GM19239 (cell line): ENCODE measurements at regions not wholly inside any gene's neighbourhood (a gene's known extent, or its start where the extent isn't known, plus 50 kb on each side); places are given as distances from the start of the nearest gene placed in this dataset.
"Not testable (repeated sequence)": the region's sequence is repeated elsewhere in the genome, so short reads cannot be mapped to it uniquely, and the experiment has no call there.

Experiments used
- DNase-seq: peaks from one replicate; pipeline ENCODE4 v3.0.0; 2011; ENCODE audit warnings: low spot score; ENCODE audit not compliant: insufficient read length
- FAIRE-seq: peaks from 2 replicates; lab custom pipeline; 2011; peaks lifted over from hg19 to GRCh38; lab: Jason Lieb, UNC

DNA sequence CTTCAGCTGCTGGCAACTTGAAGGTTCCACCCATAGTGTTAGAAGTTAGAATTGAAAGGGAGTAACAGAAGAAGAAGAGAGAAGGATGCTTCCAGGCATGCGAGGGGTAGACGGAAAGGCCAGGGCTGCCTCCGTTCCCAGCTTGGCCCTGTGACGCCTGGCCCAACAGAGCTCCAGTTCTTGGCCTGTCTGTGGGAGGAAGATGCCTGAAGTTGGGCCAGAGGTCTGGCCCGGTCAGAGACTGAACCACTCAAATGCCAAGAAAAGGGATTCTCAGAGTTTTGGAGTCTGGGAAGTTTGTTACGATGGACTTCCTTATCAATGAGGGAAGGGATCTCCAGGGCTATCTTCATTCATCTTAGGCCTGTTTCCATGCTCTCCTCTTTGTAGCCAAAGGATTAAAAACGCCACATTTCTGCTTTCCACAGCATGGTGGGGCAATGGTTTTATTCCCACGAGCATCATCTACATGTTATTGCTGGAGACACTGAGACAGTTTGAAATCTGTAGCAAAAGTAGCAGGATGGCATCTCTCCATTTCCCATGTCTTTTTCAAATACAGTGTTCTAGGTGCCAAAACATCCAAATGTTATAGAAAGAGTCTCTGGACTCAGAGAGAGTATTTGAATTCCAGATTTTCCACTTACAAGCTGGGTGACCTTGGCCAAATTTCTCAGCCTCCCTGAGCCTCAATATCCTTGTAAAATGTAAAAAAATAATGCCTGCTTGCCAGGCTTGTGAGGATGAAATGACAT, 65.4 kb upstream of the ANKRD55 start:
- DNase-seq (no peak), FAIRE-seq (no peak)

DNA sequence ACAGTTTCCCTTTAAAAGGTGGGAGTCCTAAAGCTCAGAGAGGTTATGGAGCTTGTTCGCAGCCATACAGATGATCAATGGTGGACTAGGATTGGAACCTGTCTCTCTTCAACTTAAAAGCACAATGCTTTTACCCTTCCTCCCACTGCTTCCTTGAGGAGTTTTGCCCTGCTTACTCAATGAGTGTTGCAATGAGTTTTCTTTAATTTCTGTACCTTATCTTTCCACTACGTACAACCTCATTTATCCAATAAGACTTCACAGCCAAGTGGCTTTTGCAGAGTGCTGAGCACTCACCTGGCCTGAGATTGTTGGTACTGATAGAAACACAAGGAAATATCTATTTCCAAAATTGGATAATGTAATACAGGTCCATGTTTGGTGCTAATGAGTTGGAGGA, 64.7 kb upstream of the ANKRD55 start:
- DNase-seq (no peak), FAIRE-seq (no peak)

DNA sequence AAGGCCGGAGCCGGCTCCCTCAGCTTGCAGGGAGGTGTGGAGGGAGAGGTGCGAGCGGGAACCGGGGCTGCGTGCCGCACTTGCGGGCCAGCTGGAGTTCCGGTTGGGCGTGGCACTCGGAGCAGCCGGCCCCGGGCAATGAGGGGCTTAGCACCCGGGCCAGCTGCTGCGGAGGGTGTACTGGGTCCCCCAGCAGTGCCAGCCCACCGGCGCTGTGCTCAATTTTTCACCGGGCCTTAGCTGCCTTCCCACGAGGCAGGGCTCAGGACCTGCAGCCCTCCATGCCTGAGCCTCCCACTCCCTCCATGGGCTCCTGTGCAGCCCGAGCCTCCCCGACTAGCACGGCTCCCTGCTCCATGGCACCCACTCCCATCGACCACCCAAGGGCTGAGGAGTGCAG, 62.2 kb upstream of the ANKRD55 start:
- DNase-seq, FAIRE-seq: not testable (repeated sequence)

DNA sequence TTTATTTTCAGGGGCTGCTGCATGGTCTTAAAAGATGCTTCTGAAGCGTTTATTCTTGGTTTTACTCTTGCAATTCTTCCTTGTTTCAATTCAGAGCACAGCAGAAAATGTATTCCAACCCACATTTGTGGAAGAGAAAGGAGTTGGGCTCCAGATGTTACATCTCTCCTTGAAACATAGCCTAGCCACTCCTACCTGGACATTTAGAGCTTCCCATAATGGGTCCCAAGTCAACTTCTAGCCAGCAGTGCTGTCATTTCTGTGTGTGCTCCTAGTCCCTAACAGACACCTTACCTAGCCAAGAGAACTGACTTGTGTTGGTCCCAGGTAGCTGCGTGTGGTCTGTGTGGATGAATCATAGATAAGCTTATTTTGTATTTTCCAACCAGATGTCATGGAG, 61.2 kb upstream of the ANKRD55 start:
- FAIRE-seq (no peak), DNase-seq (no peak)

DNA sequence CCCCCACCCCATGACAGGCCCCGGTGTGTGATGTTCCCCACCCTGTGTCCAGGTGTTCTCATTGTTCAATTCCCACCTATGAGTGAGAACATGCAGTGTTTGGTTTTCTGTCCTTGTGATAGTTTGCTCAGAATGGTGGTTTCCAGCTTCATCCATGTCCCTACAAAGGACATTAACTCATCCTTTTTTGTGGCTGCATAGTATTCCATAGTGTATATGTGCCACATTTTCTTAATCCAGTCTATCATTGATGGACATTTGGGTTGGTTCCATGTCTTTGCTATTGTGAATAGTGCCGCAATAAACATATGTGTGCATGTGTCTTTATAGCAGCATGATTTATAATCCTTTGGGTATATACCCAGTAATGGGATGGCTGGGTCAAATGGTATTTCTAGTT, 59.7 kb upstream of the ANKRD55 start:
- not testable (repeated sequence) for FAIRE-seq, DNase-seq

DNA sequence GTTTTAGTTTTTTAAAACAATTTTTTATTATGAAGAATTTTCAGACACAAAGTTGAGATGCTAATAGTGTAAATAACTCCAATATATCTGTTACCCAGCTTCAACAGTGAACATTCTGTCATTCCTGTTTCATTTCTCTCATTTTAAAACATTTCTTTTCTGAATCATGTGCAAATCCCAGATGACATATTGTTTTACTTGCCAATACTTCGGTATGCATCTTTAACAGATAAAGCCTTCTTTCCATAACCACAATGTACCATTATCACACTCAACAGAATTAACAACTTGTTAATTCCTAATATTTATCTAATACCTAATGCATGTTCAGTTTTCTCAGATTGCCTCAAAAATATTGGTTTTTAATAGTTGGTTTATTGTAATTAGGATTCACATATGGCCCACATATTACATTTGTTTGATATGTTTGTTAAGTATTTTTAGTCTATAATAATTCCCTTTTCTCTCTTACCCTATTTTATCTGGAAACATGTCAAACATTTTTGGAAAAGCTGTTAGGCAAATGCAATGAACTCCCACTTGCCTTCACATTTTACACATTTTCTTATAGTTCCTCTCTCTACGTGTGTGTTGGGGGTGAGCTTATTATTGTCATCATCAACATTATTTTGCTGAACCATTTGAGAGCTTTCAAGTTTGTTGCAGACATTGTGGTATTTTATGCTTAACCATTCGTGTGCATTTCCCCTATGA, 58.7 kb upstream of the ANKRD55 start:
- FAIRE-seq, result no peak
- no peak for DNase-seq

DNA sequence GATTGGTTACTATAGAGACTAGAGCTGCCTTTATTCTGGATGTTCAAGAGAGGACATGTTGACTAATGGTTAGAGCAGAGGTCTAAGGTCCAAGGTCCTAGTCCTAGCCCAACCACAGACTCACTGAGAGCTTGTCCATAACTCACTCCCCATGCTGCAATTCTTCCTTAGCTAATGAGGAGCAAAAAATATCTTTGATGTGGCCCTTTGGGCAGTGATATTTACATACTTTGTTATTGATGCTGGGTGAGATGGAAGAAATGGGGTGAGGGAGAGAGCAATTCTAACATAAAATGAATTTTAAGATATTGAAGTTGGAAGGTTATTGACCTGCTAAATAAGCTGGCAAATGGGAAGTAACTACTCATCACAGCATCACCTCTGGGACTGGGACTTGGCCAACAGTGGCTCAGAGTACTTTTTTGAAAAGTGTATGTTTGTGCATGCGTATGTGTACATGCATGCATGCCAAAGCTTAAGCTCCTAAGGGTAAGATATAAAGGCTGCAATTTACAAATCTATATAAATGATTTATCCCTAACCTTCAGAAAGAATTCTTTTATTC, 58.0 kb upstream of the ANKRD55 start:
- DNase-seq (no peak), FAIRE-seq (no peak)

DNA sequence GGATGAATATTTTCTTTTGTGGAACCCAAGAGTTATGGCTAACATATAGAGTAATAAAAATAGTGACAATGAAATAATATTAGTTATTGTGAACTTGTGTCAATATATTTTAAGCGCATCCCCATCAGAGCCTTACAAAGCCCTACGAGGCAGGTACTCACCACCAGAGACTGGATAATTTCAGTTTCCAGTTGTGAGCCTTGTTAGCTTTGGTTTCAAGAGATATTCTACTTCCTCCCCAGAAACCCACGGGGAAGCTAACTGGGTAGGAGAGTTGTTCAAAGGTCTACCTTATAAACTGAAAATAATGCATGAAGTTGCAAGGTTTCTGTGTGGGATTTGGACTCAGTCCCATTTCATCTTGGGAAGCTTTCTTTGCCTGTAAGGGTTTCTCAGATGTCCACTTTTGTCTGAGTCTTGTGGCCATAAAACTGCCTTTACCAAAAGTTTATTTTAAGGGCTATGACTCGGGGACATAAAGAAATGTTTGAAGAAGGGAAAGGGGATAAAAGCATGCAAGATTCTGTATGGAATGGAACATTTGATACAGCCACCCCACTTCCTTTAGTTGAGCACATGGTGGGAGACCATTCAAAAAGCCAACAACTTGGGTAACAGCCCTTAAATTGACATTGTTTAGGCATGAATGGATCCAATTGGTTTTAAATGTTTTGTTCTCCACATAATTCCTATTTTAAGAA, 57.4 kb upstream of the ANKRD55 start:
- FAIRE-seq (no peak), DNase-seq (no peak)

DNA sequence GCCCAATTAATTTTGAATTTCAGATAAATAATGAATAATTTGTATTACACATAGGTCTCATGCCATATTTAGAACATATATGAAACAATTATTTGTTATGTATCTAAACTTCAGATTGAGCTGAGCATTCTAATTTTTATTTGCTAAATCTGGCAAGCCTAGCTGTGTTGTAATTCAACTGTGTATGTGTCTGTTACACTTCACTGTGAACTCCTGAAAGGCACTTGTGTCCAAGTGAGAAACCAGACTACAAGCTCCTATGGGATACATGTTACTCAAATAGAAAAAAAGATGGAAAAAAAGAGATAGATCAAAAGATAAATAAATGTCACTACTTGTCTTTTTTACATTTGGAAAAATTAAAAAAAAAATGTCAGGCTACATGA, 56.5 kb upstream of the ANKRD55 start:
- DNase-seq (no peak), FAIRE-seq (no peak)

DNA sequence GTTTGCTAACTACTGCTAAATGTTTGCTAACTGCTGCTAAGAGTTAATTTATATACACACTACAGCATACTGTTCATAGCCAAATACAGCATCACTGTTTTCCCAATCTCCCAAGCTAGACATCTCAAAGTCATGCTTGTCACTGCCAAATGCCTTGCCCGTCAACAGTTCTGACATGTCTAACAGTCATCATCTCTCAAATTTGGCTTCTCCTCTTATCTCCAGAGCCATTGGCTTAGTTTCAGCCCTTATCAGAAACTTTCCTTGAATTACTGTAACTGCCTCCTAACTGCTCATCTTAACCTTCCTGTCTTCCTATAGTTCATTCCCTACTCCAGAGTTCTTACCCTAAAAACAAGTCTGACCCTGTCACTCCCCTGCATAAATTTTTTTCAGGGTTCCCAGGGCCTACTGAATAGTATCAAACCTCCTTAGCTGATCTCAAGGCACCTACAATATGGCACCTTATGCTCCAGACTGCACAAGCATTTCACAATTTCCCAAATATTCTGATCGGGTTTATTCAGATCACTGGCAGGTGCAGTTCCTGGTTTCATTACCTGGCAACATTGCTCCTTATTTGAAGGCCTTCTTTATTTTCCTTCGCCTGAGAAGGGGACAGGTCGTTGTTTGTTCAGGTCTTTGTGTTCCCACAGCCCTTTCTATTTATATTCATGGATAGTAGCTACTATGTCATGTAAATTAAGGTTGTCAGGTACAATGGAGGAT, 55.9 kb upstream of the ANKRD55 start:
- DNase-seq (no peak), FAIRE-seq (no peak)

DNA sequence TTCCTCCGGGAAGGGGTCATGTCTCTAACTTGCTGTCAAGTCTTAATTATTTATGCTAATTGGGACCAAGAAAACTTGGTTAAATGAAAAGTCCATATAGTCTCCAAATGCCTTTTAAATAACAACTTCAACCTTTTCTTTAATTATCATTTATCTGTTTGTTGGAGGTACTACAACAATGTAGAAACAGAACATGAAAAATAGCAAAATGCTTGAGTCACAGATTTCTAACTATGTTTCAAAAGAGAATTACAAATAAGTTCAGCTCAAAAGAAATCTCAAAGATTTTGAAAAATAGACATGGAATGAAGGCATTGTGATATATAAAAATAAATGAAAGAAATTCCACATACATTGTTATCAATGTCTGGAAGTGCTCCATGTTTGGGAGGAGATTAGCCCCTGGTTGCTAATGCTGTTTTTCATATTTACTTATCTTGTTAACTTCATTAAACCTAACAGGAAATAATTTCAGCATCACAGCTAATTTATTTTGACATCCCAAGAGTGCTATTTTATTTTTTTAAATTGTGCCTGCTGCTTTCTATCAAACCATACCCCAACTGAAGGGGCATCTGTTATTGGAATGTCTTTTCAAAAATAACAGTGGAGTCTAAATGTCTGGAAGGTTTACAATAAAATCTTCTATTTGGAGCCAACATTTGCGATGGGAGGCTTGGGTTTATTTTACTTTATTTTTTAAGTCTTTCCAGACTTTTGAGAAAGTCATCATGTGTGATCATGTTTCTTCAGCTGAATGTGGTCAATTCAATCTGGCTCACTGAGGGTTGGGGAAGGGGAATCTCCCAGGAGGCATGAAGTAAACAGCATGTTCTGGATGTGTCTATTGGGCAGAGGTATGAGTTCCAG, 53.1 kb upstream of the ANKRD55 start:
- no peak for DNase-seq
- FAIRE-seq, result no peak

DNA sequence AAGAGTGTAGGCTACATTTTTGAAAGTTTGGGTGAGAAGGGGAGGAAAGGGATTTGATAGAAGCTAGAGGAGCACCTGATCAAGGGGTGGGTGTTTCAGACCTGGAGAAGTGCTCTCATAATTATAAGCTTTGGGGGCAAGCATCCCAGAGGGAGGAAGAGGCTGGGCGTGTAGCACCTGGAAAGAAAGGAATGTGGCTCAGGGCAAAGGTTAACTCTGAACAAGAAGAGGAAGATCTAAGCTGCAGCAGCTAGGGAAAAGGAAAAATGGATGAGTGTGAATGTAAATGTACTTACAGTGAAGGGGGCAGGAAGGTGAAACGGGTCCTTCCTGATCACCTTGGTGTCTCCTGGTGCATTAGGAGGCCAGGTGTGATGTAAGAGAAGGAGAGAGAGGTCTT, 49.8 kb upstream of the ANKRD55 start:
- FAIRE-seq, result no peak
- no peak for DNase-seq
